HepG2 (cell line): ENCODE measurements at regions not wholly inside any gene's neighbourhood (a gene's known extent, or its start where the extent isn't known, plus 50 kb on each side); places are given as distances from the start of the nearest gene placed in this dataset.

ENCODE experiments used
- CEBPB ChIP-seq: IDR thresholded peaks from 2 replicates; pipeline ENCODE4 v1.6.1; 2011; ENCODE audit warnings: low read depth, low read length, improper control_type of control experiment, borderline replicate concordance
- CTCF ChIP-seq: sonication (generic); formaldehyde crosslinking; IDR thresholded peaks from 2 replicates; pipeline ENCODE4 v1.5.0; 2020; ENCODE audit warnings: mild to moderate bottlenecking, missing genetic modification reagents, moderate library complexity
- FOXJ3 ChIP-seq: sonication (generic); formaldehyde crosslinking; IDR thresholded peaks from 2 replicates; pipeline ENCODE4 v1.4.0; 2020; ENCODE audit warnings: missing genetic modification reagents, mild to moderate bottlenecking, borderline replicate concordance
- ZNF775 ChIP-seq: sonication (generic); formaldehyde crosslinking; IDR thresholded peaks from 2 replicates; pipeline ENCODE4 v1.4.0; 2020; ENCODE audit warnings: missing genetic modification reagents, mild to moderate bottlenecking, moderate library complexity, borderline replicate concordance
- TF ChIP-seq, protein P1 (sequence below), 2 experiments: IDR thresholded peaks; 2 replicates each; pipeline ENCODE4 v1.6.1; 2011 to 2012; ENCODE audit warnings: low read length in 2 of 2, borderline replicate concordance in 1 of 2, low read depth in 1 of 2, mild to moderate bottlenecking in 1 of 2, moderate library complexity in 1 of 2

- TF ChIP-seq FOXJ3 (no peak), CEBPB (no peak), CTCF (CRISPR knock-in tag) (no peak), ZNF775 (CRISPR knock-in tag) (no peak)
- TF ChIP-seq, protein P1, sequence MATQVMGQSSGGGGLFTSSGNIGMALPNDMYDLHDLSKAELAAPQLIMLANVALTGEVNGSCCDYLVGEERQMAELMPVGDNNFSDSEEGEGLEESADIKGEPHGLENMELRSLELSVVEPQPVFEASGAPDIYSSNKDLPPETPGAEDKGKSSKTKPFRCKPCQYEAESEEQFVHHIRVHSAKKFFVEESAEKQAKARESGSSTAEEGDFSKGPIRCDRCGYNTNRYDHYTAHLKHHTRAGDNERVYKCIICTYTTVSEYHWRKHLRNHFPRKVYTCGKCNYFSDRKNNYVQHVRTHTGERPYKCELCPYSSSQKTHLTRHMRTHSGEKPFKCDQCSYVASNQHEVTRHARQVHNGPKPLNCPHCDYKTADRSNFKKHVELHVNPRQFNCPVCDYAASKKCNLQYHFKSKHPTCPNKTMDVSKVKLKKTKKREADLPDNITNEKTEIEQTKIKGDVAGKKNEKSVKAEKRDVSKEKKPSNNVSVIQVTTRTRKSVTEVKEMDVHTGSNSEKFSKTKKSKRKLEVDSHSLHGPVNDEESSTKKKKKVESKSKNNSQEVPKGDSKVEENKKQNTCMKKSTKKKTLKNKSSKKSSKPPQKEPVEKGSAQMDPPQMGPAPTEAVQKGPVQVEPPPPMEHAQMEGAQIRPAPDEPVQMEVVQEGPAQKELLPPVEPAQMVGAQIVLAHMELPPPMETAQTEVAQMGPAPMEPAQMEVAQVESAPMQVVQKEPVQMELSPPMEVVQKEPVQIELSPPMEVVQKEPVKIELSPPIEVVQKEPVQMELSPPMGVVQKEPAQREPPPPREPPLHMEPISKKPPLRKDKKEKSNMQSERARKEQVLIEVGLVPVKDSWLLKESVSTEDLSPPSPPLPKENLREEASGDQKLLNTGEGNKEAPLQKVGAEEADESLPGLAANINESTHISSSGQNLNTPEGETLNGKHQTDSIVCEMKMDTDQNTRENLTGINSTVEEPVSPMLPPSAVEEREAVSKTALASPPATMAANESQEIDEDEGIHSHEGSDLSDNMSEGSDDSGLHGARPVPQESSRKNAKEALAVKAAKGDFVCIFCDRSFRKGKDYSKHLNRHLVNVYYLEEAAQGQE (IDR thresholded peaks at IDR 0.05; ENCODE audit: borderline replicate concordance in 1 of 2, low read depth in 1 of 2, low read length in 2 of 2): no peak
Observed at GRCh38 chr7:113279256-113279655, 160.9 kb upstream of the SMIM30 start.
